C4-2B (cell line): ENCODE measurements at regions not wholly inside any gene's neighbourhood (a gene's known extent, or its start where the extent isn't known, plus 50 kb on each side); places are given as distances from the start of the nearest gene placed in this dataset.
"Not testable (repeated sequence)": the region's sequence is repeated elsewhere in the genome, so short reads cannot be mapped to it uniquely, and the experiment has no call there.

ENCODE experiments used
- H3K27ac ChIP-seq: fragments of 450-650 bp; 2 replicates; pipeline ENCODE4 v1.5.1; 2017
- ZFX ChIP-seq: fragments of 450-650 bp; IDR thresholded peaks from 2 replicates; pipeline ENCODE4 v1.6.1; 2017
- TF ChIP-seq, protein P1 (sequence below): fragments of 450-650 bp; conservative IDR thresholded peaks from 2 replicates; pipeline ENCODE4 v1.5.1; 2017; ENCODE audit warnings: mild to moderate bottlenecking

DNA sequence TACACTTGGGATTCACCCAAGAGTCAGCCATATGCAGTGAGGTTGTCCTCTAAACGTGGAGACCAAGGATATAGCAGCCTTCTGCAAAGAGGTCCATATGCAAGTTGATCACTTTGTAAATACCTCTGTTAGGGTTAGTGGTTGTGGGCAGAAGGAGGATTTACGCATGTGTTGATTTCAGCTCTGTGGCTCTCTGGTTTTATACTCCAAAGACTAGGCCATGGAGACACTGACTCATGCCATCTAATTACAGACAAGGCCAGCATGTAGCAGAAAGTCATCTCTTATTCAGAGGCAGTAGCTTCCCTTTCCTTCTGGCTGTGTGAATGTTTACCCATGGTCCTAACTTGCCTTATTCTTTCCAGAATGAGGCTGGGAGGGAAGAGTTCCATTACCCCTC lies 140.9 kb upstream of the GOLGA6L4 start:
- H3K27ac ChIP-seq: not testable (repeated sequence)

DNA sequence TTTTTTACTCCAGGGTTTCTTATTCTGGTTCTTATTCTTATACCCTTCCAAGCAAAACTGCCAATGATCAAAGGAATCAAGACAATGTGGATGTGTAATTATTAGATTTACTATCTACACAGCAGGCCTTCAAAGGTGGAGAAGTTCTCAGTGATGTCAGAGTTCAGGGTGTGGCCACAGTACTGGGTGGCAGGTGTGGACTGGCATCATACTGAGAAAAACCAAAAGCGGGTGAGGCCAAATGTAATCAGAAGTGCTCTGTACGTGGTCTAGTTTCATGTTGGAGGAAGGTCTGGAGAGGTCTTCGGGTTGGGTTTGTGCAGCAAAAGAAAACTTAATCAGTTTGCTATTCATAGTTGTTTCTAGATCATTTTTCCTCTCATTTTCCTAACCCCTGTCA lies 138.5 kb upstream of the GOLGA6L4 start:
- not testable (repeated sequence) for H3K27ac ChIP-seq

DNA sequence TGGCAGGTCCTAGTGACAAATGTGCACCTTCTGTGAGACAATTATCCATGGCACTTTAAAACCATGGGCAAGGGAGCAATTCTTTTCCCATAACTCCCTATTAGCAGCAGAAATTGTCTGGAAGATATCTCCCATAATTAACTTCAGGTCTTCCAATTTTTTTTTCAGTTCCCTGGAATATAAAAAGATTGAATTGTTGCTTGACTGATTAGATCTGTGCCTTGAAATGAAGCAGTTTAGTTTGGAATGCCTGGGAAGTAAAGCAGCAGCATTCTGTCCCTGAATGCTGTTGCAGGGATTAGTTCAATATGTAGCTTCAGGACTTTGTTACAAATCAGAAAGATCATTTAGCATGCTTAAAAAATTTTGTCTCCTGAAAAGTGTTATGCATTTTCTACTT lies 137.0 kb upstream of the GOLGA6L4 start:
- H3K27ac ChIP-seq: no peak overlapping the region
- TF ChIP-seq, protein P1, sequence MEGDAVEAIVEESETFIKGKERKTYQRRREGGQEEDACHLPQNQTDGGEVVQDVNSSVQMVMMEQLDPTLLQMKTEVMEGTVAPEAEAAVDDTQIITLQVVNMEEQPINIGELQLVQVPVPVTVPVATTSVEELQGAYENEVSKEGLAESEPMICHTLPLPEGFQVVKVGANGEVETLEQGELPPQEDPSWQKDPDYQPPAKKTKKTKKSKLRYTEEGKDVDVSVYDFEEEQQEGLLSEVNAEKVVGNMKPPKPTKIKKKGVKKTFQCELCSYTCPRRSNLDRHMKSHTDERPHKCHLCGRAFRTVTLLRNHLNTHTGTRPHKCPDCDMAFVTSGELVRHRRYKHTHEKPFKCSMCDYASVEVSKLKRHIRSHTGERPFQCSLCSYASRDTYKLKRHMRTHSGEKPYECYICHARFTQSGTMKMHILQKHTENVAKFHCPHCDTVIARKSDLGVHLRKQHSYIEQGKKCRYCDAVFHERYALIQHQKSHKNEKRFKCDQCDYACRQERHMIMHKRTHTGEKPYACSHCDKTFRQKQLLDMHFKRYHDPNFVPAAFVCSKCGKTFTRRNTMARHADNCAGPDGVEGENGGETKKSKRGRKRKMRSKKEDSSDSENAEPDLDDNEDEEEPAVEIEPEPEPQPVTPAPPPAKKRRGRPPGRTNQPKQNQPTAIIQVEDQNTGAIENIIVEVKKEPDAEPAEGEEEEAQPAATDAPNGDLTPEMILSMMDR: no peak
- TF ChIP-seq ZFX: no peak

DNA sequence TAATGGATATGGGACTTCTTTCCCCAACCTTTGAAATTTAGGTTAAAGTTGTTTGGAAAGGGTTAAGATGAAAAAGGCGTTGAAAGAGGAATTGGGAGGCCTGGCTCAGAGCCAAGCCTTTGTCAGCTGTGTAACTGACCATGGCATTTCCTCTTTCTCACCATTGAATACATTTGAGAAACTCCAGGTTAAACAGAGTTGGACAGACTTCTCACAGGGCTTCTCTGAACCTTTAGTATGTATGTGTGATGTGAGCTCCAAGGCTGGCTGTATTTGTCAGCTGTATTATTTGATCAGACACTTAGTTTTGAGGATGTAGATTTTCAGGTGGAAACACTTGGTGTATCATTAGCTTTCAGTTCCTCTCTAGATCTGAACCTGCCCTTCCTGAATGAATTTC lies 136.4 kb upstream of the GOLGA6L4 start:
- no peak overlapping the region for H3K27ac ChIP-seq
- TF ChIP-seq, protein P1: no peak
- TF ChIP-seq ZFX: no peak

DNA sequence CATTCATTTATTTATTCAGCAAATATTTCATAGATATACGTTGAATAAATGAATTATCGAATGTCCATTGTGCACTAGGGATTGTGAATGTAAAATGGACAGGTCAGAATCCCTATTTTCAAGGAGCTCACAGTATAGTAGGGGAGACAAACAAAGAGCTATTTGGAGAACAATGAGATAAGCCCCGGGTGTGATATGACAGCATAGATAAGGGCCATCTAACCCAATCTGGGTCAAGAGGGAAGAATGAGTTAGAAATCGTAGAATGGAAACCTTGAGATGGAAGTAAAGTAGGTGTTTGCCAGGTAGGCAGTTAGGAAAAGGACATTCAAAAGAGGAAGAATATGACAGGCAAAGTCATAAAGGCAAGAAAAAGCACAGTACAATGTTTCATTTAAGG lies 132.2 kb upstream of the GOLGA6L4 start:
- H3K27ac ChIP-seq: no peak overlapping the region
- TF ChIP-seq, protein P1: no peak
- no peak for TF ChIP-seq ZFX

- no peak for TF ChIP-seq ZFX
- TF ChIP-seq, protein P1: no peak
- no peak overlapping the region for H3K27ac ChIP-seq
Measured at GRCh38 chr15:84104853-84105252, 130.7 kb upstream of the GOLGA6L4 start.

DNA sequence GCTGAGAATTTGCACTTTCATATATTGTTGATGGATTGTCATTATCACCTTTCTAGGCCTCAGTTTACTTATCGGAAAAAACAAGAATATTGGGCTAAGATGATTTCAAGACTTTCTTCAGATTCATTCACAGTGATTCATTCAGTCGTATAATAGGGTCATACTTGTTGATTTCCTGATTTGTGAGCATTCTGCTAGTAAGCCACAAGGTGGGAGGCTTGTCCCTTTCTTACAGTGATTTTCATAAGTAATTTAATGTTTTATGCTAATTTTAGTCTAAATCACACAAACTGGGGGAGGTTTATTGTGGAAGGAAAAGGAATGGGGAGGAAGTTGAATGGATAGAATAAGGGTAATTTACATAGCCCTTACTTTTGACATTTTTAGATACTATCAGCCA lies 126.8 kb upstream of the GOLGA6L4 start:
- TF ChIP-seq, protein P1: peak; percentile 37
- TF ChIP-seq ZFX: no peak
- no peak overlapping the region for H3K27ac ChIP-seq

DNA sequence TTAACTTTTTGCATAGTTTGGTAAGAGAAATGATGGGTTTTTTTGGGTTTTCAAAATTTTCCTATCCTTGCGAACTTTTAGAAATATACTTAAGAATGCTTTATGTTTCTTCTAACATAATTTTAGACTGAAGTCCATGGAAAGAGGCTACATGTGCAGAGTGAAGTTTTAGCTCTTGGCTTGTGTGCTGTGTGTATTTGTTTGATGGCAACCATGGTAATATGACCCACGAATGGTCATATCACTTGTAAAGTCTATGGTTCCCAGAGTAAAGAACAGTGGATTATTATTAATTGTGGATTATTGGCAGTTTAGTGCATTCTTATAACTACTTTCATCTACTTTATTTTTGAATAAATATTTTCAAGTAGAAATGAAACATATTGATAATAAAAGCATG lies 124.0 kb upstream of the GOLGA6L4 start:
- no peak overlapping the region for H3K27ac ChIP-seq
- TF ChIP-seq, protein P1: no peak
- TF ChIP-seq ZFX: no peak

DNA sequence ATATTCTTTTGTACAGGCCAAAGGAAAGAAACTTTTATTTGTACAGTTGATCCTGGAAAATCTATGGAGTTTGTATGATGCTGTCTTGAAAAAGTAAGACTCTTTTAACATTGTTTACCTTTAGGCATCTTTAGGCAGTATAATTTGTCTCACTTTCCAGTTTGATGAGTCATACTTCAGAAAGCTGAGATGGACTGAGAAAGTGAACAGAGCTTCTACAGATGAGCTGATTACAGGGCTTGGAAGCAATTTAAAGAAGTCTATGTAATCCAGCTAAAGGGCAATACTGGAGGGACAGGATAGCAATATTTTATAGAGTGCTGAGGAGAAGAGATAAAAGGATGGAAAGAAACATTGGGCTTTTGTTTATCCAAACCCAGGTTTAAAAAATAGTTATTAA lies 123.5 kb upstream of the GOLGA6L4 start:
- H3K27ac ChIP-seq: no peak overlapping the region
- TF ChIP-seq ZFX: no peak
- TF ChIP-seq, protein P1: no peak
